Neuronal stem cell (in vitro differentiated cells): ENCODE measurements at regions not wholly inside any gene's neighbourhood (a gene's known extent, or its start where the extent isn't known, plus 50 kb on each side); places are given as distances from the start of the nearest gene placed in this dataset.

Experiments used
- DNase-seq: peaks from one replicate; pipeline ENCODE4 v3.0.0-alpha.2; 2013; ENCODE audit warnings: low spot score
- H2AFZ ChIP-seq: one replicate; pipeline ENCODE4 v1.6.1; 2013; ENCODE audit warnings: mild to moderate bottlenecking, low read length, inconsistent platforms
- H2AK5ac ChIP-seq: 2 replicates; pipeline ENCODE4 v1.6.1; 2013; ENCODE audit warnings: low read depth, mild to moderate bottlenecking, inconsistent platforms, low read length, moderate library complexity, mixed read lengths
- H2BK120ac ChIP-seq: 2 replicates; pipeline ENCODE4 v1.6.1; 2013; ENCODE audit warnings: low read depth, mild to moderate bottlenecking, inconsistent platforms, low read length, moderate library complexity, mixed read lengths
- H2BK12ac ChIP-seq: one replicate; pipeline ENCODE4 v1.6.1; 2013; ENCODE audit warnings: low read length, inconsistent platforms
- H2BK15ac ChIP-seq: 2 replicates; pipeline ENCODE4 v1.6.1; 2013; ENCODE audit warnings: mild to moderate bottlenecking, low read length, inconsistent platforms, mixed read lengths
- H2BK5ac ChIP-seq: one replicate; pipeline ENCODE4 v1.6.1; 2013; ENCODE audit warnings: inconsistent platforms, mild to moderate bottlenecking, low read length, moderate library complexity
- H3K14ac ChIP-seq: one replicate; pipeline ENCODE4 v1.6.1; 2013; ENCODE audit warnings: low read length, inconsistent platforms
- H3K18ac ChIP-seq: 2 replicates; pipeline ENCODE4 v1.6.1; 2013; ENCODE audit warnings: low read length, inconsistent platforms
- H3K23ac ChIP-seq: 2 replicates; pipeline ENCODE4 v1.6.1; 2013; ENCODE audit warnings: low read depth, mild to moderate bottlenecking, mixed read lengths, low read length, inconsistent platforms; ENCODE audit not compliant: poor library complexity
- H3K27ac ChIP-seq: replicated peaks from 3 replicates; pipeline ENCODE4 v1.5.1; 2013; ENCODE audit warnings: low read length, inconsistent platforms
- H3K27me3 ChIP-seq, 3 experiments: 2 replicates each; pipeline ENCODE4 v1.6.1; 2013; ENCODE audit warnings: low read length in 3 of 3, mild to moderate bottlenecking in 2 of 3, inconsistent platforms in 1 of 3, low read depth in 1 of 3, mixed read lengths in 1 of 3, moderate library complexity in 1 of 3; ENCODE audit not compliant: control insufficient read depth in 3 of 3, insufficient read depth in 3 of 3
- H3K36me3 ChIP-seq, 2 donors: replicated peaks in 1 of 2; 2 replicates each; pipeline ENCODE4 v1.6.1; 2013; ENCODE audit warnings: low read length in 2 of 2; ENCODE audit not compliant: control insufficient read depth in 2 of 2, insufficient read depth in 2 of 2
- H3K4ac ChIP-seq: 2 replicates; pipeline ENCODE4 v1.6.1; 2013; ENCODE audit warnings: inconsistent platforms, mild to moderate bottlenecking, low read length, moderate library complexity
- H3K4me1 ChIP-seq, 2 donors: 1 replicate in 1 of 2; 2 replicates in 1 of 2; pipeline ENCODE4 v1.6.1; 2013; ENCODE audit warnings: low read length in 2 of 2, low read depth in 1 of 2; ENCODE audit not compliant: control insufficient read depth in 2 of 2, insufficient read depth in 1 of 2
- H3K4me2 ChIP-seq: one replicate; pipeline ENCODE4 v1.6.1; 2013; ENCODE audit warnings: mild to moderate bottlenecking, low read length, inconsistent platforms; ENCODE audit not compliant: insufficient read depth, poor library complexity, severe bottlenecking
- H3K4me3 ChIP-seq, 2 donors: 2 replicates each; pipeline ENCODE4 v1.5.1; 2013; ENCODE audit warnings: low read length in 2 of 2, mild to moderate bottlenecking in 2 of 2, inconsistent platforms in 1 of 2, moderate library complexity in 1 of 2
- H3K79me1 ChIP-seq: one replicate; pipeline ENCODE4 v1.6.1; 2013; ENCODE audit warnings: low read depth, mild to moderate bottlenecking, inconsistent platforms, low read length, moderate library complexity
- H3K9ac ChIP-seq: one replicate; pipeline ENCODE4 v1.6.1; 2013; ENCODE audit warnings: mild to moderate bottlenecking, low read depth, low read length, inconsistent platforms; ENCODE audit not compliant: poor library complexity
- H3K9me3 ChIP-seq, 2 donors: replicated peaks in 1 of 2; 2 replicates each; pipeline versions ENCODE3 to v1.6.1; 2013; ENCODE audit warnings: low read length in 2 of 2, mild to moderate bottlenecking in 2 of 2, inconsistent platforms in 1 of 2, low read depth in 1 of 2, mixed read lengths in 1 of 2, moderate library complexity in 1 of 2; ENCODE audit not compliant: control insufficient read depth in 2 of 2, insufficient read depth in 1 of 2
- H4K8ac ChIP-seq: one replicate; pipeline ENCODE4 v1.6.1; 2013; ENCODE audit warnings: low read depth, mild to moderate bottlenecking, inconsistent platforms, low read length, moderate library complexity
- H4K91ac ChIP-seq: one replicate; pipeline ENCODE4 v1.6.1; 2013; ENCODE audit warnings: low read length, low read depth, mild to moderate bottlenecking, inconsistent platforms; ENCODE audit not compliant: poor library complexity
- WGBS, 2 donors: extraction: QIAGEN DNeasy Blood & Tissue Kit; methylation state at CpG; one replicate each; pipeline ENCODE4 v1.1.7; 2013; ENCODE audit warnings: missing lambda C conversion rate in 2 of 2, mixed read lengths in 1 of 2; ENCODE audit not compliant: insufficient read length in 2 of 2, insufficient replicate concordance in 1 of 2; ENCODE audit errors: extremely low coverage in 2 of 2; 5-methylcytosine and 5-hydroxymethylcytosine counted together

DNA sequence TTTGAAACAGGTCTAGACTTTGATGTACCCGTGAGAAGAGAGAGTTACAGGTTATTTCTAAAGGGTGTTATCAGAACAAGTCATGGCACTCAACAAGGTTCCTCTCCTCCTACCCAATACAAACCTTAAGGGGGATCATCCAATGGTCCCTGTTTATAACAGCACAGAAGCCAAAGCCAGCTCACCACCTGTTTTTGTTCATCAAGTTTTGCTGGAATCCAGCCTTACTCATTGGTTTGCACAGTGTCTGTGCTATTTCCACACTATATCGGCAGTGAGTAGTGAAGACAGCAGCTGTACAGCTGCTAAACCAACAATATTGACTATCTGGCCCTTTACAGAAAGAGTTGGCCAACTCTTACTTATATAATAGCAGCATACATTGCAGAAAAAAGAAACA lies 262.1 kb upstream of the STS start:
- H2AFZ ChIP-seq: no peak overlapping the region
- H2BK5ac ChIP-seq: no peak overlapping the region
- H3K14ac ChIP-seq: no peak overlapping the region
- H3K23ac ChIP-seq: no peak overlapping the region
- H3K27ac ChIP-seq: no peak overlapping the region
- H4K91ac ChIP-seq: no peak overlapping the region
- H3K27me3 ChIP-seq: no peaks in the 10 kb centered on the region
- no peaks in the 10 kb centered on the region for H3K36me3 ChIP-seq
- no peak overlapping the region for H3K18ac ChIP-seq
- H4K8ac ChIP-seq: no peak overlapping the region
- H2BK12ac ChIP-seq: no peak overlapping the region
- no peaks in the 10 kb centered on the region for H3K4me1 ChIP-seq
- WGBS, 2 donors: no CpG with 5 or more reads among the region's 2 CpGs
- no peak for DNase-seq
- no peak overlapping the region for H3K9ac ChIP-seq
- no peaks in the 10 kb centered on the region for H3K9me3 ChIP-seq
- H3K79me1 ChIP-seq: no peaks in the 10 kb centered on the region
- H3K4ac ChIP-seq: no peak overlapping the region
- H3K4me2 ChIP-seq: no peak overlapping the region
- H3K4me3 ChIP-seq: no peak overlapping the region
- no peak overlapping the region for H2AK5ac ChIP-seq
- H2BK120ac ChIP-seq: no peak overlapping the region
- H2BK15ac ChIP-seq: no peak overlapping the region

- Histone ChIP-seq H3K14ac (no peak overlapping the region), H4K8ac (no peak overlapping the region), H2BK5ac (no peak overlapping the region), H4K91ac (no peak overlapping the region), H3K27ac (no peak overlapping the region), H3K4me1 (no peaks in the 10 kb centered on the region), H3K4me2 (no peak overlapping the region), H2AK5ac (no peak overlapping the region), H3K36me3 (no peaks in the 10 kb centered on the region), H3K79me1 (no peaks in the 10 kb centered on the region), H3K4me3 (no peak overlapping the region), H2AFZ (no peak overlapping the region), H3K23ac (no peak overlapping the region), H2BK15ac (no peak overlapping the region), H3K9me3 (peaks cover 1 to 8% of the 10 kb centered on the region in 2 donors), H2BK12ac (no peak overlapping the region), H3K27me3 (no peaks in the 10 kb centered on the region), H2BK120ac (no peak overlapping the region), H3K4ac (no peak overlapping the region), H3K9ac (no peak overlapping the region), H3K18ac (no peak overlapping the region)
- DNase-seq: no peak
- WGBS, 2 donors: no CpG with 5 or more reads among the region's 5 CpGs
Observed at GRCh38 chrX:6861456-6861855, 286.1 kb upstream of the STS start.

- Histone ChIP-seq H3K27ac (no peak overlapping the region), H3K14ac (no peak overlapping the region), H3K4me1 (no peaks in the 10 kb centered on the region), H3K4me2 (no peak overlapping the region), H4K91ac (no peak overlapping the region), H3K79me1 (no peaks in the 10 kb centered on the region), H2AK5ac (no peak overlapping the region), H3K27me3 (no peaks in the 10 kb centered on the region), H3K4ac (no peak overlapping the region), H2BK120ac (no peak overlapping the region), H3K4me3 (no peak overlapping the region), H4K8ac (no peak overlapping the region), H3K9me3 (peaks cover 1 to 11% of the 10 kb centered on the region in 2 donors), H3K18ac (no peak overlapping the region), H3K9ac (no peak overlapping the region), H2AFZ (no peak overlapping the region), H2BK15ac (no peak overlapping the region), H3K36me3 (no peaks in the 10 kb centered on the region), H2BK5ac (no peak overlapping the region), H3K23ac (no peak overlapping the region), H2BK12ac (no peak overlapping the region)
- no CpG with 5 or more reads among the region's 2 CpGs for WGBS, 2 donors
- no peak for DNase-seq
Observed at GRCh38 chrX:6857749-6858148, 289.8 kb upstream of the STS start.

DNA sequence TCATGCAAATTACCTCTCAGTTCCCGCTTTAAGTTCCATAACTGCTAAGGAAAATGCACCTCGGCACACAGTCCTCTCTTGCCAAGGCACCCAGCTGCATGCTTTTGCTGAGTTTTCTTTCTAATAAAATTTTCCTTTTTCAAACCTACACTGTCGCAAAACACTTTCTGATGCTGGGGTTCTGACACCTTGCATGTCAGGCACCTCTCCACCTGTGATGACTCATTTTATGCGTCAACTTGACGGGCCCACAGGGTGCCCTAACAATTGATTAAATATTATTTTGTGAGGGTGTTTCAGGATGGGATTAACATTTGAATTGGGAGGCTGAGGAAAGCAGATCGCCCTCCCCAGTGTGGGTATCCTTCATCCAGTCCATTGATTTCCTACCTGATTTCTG lies 291.0 kb upstream of the STS start:
- Histone ChIP-seq H3K36me3 (no peaks in the 10 kb centered on the region), H3K9ac (no peak overlapping the region), H3K27me3 (no peaks in the 10 kb centered on the region), H3K4me1 (no peaks in the 10 kb centered on the region), H4K8ac (no peak overlapping the region), H3K23ac (no peak overlapping the region), H2AFZ (no peak overlapping the region), H2AK5ac (no peak overlapping the region), H2BK15ac (no peak overlapping the region), H3K4me3 (no peak overlapping the region), H3K14ac (no peak overlapping the region), H2BK12ac (no peak overlapping the region), H2BK5ac (no peak overlapping the region), H3K4ac (no peak overlapping the region), H3K18ac (no peak overlapping the region), H3K4me2 (no peak overlapping the region), H4K91ac (no peak overlapping the region), H3K9me3 (peaks cover 1 to 14% of the 10 kb centered on the region in 2 donors), H3K79me1 (no peaks in the 10 kb centered on the region), H2BK120ac (no peak overlapping the region), H3K27ac (no peak overlapping the region)
- no CpG with 5 or more reads among the region's 6 CpGs for WGBS, 2 donors
- no peak for DNase-seq
